ENCODE measurements at regions not wholly inside any gene's neighbourhood (a gene's known extent, or its start where the extent isn't known, plus 50 kb on each side); places are given as distances from the start of the nearest gene placed in this dataset.
"Not testable (repeated sequence)": the region's sequence is repeated elsewhere in the genome, so short reads cannot be mapped to it uniquely, and the experiment has no call there.

DNA sequence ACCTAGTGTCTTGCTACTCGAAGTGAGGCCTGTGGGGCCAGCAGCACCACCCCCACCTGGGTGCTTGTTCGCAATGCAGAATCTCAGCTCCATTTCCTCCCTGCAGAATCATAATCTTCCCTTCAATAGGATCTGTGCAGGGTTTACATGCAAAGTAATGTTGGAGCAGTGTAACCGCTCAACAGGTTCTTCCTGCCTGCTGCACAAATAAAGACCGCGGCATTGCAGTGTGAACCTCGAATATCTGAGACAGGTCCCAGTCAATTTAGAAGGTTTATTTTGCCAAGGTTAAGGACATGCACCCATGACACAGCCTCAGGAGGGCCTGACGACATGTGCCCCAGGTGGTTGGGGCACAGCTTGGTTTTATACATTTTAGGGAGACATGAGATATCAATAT is 119.2 kb downstream of the TLR5 start:
- no peak for DNase-seq (ENCODE audit: low read depth)

DNA sequence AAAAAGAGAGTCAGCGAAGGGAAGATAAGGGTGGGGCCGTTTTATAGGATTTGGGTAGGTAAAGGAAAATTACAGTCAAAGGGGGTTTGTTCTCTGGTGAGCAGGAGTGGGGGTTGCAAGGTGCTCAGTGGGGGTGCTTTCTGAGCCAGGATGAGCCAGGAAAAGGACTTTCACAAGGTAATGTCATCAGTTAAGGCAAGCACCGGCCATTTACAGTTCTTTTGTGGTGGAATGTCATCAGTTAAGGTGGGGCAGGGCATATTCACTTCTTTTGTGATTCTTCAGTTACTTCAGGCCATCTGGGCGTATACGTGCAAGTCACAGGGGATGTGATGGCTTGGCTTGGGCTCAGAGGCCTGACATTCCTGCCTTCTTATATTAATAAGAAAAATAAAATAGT is 118.6 kb downstream of the TLR5 start:
- DNase-seq (ENCODE audit: low read depth) = not testable (repeated sequence)

DNA sequence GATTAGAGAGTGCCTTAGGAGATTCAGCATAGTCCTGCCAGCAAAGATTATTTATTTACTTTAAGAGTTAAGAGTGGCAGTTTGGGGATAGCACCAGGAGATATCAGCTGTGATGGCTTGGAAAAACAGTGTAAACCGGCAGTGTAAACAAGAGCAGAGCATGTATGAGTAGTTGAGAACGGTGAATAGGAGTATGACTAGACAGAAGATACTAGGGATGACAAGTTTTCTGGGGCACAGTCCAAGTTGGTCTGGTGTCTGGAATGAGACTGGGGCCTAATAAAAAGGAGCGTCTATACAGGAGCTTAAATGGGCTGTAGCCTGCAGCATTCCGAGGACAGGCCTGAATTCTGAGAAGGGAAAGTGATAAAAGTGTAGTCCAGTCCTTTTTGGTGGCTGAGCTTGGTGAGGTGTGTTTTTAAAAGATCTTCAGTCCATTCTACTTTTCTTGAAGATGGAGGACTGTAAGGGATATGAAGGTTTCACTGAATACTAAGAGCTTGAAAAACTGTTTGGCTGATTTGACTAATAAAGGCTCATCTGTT is 117.8 kb downstream of the TLR5 start:
- not testable (repeated sequence) for DNase-seq (ENCODE audit: low read depth)

DNA sequence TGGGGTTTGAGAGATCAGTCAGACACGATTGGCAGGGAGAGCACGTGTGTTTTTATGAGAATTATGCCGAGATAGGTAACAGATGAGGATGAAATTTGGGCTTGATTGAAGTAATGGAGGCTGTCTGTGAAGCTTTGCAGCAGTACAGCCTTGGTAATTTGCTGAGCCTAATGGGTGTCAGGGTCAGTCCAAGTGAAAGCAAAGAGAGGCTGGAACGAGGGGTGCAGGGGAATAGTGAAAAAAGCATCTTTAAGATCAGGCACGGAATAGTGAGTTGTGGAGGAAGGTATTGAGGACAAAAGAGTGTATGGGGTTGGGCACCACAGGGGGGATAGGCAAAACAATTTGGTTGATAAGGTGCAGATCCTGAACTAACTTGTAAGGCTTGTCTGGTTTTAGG is 116.4 kb downstream of the TLR5 start:
- DNase-seq (ENCODE audit: low read depth) = not testable (repeated sequence)

DNA sequence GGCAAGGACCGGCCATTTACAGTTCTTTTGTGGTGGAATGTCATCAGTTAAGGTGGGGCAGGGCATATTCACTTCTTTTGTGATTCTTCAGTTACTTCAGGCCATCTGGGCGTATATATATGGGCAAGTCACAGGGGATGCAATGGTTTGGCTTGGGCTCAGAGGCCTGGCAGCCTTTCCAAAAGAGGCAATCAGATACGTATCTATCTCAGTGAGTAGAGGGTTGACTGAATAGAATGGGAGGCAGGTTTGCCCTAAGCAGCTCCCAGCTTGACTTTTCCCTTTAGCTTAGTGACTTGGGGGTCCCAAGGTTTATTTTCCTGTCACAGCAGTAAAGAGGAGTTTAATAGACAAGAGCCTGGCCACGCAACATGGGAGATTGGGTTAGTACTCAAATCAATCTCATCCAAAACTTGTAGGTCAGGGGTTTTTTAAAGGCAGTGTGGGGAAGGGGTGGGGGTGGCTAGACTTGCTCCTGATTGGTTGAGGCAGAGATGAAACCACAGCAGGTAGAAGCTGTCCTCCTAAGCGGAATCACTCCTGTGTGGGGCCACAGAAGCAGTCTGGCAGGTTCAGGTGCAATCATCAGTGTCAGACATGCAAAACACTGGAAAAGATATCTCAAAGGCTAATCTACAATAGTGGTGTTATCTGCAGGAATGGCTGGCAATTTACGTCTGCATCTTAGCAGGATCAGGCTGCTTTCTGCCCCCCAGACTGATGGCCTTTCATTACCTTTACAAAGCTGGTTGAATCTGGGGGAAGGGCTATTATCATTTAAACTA is 112.9 kb downstream of the TLR5 start:
- DNase-seq (ENCODE audit: low read depth) = no peak

DNA sequence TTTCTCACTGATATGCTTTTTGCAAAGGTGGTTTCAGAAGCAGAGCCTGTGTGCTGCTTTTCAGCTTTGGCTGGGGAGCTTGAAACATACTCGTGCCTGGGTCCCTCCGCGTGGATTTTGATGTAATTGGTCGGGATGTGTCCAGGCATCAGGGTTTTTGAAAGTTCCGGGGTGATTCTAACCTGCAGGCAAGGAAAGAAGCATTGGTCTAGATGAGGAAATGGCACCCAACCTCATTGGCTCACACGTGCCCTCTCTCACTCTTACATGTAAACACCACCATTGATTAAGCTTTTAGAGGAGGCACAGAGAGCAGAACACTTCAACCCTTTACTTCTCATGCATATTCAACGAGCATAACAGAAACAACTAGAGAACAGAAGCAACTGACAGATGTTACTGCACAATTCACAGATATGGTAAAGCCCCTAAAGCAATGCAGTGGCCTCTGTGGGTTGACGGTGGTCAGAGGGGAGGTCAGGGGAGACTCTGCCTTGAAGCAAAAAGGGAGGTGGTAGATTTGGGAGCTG is 112.1 kb downstream of the TLR5 start:
- no peak for DNase-seq (ENCODE audit: low read depth)

DNA sequence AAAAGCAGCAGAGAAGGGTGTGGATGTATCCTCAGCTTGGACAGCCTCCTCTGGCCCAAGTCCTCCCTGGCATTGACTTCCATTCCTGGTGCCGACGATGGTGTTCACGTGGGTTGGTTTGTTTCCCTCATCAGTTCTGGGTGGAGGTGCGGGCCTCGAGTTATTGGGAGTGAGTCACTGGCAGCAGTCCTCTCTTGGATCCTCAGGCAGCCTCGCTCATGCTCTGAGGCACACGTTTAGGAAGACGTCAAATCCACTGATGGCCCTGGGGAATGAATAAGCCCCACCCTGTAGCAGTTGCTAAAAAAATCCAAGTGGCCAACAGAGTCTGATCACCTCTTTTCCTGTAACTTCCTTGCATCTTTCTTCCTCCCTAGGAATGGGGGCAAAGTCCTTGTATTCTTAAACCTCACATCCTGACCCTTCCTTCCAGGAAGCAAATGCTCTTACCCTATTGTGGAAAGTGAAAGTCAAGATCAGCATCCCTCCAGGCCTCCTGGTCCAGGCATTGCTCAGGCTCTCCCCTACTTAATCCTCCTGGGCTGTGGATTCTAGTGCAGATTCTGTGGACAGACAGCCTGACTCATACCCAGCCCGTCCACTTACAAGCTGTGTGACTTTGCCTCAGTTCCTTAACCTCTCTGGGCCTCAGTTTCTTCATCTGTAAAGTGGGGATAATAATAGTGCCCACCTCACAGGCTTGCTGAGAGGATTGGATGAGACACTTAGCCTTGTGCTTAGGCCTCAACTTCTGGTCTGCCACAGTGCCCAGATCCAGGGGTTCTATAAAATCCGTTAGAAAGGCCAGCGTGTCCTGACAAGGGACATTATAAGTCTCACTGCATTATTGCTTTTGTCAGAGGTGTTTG is 111.1 kb downstream of the TLR5 start:
- no peak for DNase-seq (ENCODE audit: low read depth)

DNA sequence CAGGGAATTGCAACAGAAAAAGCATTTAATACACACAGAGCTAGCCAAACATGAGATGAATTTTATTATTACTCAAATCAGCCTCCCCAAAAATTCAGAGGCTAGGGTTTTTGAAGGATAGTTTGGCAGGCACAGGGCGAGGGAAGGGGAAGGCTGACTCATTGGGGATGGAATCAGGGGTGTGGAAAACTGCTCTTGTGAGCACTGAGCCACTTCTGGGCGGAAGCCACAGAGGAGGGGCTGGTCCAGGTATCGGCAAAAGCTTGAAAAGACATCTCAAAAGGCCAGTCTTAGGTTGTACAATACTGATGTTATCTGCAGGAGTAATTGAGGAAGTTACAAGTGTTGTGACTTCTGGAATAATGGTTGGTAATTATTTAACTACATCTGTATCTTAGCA is 109.4 kb downstream of the TLR5 start:
- DNase-seq (ENCODE audit: low read depth) = no peak

DNA sequence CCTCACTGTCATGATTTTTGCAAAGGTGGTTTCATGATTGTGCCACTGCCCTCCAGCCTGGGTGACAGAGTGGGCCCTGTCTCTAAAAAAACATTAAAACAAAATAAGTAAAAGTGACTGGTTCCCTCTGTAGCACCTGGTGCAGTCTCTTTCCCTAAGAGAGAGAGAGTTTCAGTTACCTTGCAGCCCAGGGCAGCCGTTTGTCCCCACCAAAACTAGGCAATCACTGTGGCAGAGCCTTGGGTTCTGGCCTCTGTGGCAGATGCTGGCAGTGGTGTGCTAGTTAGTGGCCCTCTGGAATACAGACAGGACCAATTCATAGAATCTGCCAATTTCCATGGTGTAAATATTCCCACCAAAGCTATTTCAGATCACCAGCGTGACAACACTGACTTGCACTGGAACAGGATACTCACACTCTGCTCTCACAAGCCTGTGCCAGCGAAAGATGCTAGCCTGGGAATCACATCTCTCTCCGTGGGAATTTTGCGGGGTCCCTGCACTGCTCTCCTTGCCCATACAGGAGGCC is 108.7 kb downstream of the TLR5 start:
- DNase-seq (ENCODE audit: low read depth) = no peak

DNA sequence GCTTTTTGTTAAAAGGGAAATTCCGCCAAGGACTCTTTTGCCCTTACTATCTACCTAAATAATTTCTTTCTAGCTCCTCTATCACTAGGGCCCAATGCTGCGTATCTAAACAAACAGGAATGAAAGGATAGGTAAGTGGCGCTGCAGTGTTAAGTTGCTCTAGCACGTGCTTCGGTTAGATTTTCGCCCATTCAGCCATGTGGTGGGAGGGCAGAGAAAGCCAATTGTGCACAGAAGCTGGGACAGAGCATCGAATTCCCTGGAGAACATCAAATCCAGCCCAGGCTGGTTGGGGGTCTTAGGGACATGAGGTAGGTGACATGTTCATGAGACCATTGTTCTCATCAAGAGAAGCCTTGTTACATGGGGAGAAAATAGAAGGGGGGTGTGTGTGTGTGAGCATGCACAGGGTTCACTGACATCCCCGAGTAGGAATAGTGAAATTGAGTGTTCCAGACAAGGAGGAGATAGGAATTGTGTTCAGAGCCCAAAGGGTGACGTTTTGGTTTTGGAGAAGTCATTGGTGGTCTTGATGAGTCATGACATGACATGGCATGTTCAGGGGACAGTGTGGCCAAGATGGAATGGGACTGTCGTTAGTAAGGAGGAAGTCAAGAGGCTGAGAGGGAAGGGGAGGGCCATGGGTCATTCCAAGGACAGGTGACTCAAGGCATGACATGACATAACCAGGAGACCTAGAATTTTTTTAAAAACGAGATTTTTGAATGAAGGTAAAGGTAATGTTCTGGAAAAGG is 107.1 kb downstream of the TLR5 start:
- no peak for DNase-seq (ENCODE audit: low read depth)

DNA sequence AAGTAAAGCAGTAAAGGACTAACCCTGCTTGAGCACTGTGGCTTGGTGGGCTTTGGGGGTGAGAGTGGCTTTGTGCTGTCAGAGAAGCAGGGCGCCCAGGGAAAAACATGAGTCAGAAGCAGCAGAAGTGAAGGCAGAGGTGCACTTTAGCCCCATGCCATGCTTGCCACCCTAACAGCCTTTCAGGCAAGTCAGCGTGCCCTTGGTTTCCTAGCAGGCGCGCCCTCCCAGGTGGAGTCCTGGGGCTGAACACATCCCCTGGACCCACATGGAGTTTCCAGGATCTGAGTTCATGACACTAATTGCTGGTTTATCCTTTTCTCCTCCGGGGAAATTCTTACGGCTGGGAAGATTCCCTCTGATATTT is 106.6 kb downstream of the TLR5 start:
- no peak for DNase-seq (ENCODE audit: low read depth)

DNA sequence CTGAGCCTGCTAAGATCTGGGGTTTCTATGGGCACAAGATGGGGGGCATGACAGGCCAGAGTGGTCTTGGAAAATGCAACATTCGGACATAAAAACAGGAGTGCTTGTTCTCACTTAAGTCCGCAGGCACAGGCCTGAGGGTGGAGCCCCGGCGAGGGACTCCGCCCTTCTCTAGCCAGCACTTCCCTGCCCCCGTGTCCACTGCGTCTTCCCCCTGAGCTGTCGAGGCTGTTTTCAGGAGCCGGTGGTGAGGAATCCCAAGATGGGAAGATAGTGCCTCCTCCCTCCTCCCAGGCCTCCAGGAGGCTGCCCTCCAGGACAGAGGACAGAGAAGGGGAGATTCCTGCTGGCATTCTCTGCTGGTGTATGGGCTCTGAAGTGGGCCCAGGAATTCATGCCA is 105.2 kb downstream of the TLR5 start:
- DNase-seq (ENCODE audit: low read depth) = no peak

DNA sequence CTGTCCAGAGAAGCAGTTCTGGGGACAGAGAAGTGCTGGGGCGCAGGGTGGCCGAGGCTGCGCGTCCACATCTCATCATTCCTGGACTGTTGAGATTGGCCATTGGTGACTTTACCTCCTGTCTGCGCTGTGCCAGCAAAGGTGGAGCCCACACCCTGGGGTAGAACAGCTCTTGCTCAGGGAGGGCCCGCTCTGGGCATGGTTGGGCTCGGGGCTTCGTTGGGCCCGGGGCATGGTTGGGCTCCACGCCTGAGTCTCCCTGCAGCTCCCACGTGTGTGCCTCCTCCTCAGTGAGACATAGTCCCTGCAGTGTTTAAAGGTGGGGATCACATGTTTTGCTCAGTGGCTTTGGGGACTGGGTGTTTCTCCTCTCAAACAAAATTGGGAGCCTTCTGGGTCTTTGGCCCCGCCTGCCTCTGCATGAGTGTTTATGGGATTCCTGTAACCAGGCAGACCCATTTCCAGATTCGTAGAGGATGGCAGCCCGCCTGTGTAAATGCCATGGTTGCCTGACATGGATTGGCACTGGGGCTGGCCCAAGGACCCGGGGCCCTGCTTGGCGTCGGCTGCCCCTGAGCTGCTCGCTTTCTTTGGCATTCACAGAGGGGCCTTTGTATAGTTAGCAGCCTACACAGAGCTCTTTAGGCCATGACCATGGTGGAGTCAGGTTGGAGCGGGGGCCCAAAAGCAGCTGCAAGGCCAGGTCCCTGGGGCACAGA is 104.6 kb downstream of the TLR5 start:
- no peak for DNase-seq (ENCODE audit: low read depth)

DNA sequence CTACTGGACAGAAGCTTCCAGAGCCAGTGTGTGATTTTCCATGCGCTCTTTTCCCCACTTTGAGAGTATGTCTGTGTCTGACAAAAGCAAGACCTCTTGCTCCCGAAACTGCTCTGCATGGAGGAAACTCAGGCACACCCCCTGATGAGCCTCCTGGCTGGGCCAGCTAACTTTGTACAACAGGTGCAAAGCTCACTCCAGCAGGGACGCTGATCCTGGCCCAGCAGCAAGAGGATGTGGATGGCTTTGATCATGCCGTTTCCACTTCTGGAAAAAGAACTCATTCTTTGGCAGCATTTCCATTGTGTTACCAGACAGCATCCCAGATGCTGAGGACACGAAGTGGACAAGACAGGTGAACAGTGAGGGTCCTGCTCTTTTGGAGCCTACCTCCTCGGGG is 103.1 kb downstream of the TLR5 start:
- no peak for DNase-seq (ENCODE audit: low read depth)

DNA sequence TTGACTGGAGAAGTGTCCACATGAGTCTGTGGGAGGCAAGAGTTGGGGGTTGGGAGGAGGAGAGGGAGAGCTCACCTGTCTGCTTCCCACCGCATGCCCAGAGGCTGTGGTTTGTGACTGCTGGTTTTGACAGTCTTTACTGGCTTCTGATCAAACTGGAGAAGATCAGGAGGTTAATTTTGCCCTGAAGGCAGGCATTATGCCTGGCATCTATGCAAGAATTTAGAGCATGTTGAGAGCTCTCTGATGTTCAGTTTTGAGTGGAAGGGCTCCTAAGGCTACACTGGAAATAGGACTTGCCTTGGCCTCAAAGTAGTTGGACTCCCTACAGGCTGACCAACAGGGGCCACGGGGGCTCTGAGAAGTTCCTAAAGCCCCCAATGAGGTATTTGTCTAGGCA is 101.6 kb downstream of the TLR5 start:
- DNase-seq (ENCODE audit: low read depth) = no peak

DNA sequence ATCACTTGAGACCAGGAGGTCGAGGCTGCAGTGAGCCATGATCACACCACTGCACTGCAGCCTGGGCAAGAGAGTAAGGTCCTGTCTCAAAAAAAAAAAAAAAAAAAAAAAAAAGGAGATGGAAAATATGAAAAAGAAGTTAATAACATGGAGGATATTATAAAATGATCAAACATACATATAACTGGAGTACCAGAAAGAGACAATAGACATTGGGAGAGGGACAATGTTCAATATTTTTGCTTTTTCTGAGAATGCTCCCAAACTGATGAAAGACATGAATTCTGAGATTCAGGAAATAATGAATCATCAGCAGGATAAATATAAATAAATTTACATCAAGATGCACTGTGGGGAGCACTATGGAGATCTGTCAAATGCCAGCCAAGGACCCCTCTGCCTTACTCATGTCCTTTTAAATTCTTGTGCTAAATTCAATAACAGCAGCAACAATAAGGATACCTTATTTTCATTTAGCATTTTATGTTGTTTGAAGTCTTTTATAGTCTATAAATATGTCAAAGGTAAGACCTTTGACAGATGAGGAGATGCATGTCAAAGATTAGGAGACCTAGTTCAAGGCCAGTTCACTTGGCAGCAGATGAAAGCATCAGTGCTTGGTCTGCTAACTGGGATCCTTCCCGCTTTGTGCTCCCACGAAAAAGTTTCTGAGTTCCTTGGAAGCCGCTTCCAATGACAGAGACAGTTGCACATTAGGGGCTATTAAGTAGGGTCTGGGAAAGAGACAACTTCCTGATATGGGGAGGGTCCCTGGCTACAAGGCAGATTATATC is 97.7 kb downstream of the TLR5 start:
- no peak for DNase-seq (ENCODE audit: low read depth)

DNA sequence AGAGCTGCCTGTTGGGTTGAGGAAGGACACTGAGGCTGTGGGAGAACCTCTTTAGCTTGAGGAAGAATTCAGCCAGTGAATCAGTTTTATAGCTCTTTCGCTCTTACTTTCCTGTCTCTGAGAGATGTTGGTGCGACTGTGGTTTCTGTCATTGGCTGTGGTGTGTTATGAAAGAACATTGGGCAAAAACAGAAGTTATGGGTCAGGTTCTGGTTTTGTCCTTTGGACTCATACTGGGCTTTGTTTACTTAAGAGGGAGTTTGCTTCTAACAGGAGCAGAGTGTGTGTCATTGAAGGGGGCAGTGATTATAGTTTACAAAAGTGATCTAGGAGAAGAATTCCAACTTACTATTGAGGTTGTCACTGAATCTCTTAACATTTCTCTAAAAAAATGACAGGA is 97.0 kb downstream of the TLR5 start:
- DNase-seq (ENCODE audit: low read depth) = no peak

DNA sequence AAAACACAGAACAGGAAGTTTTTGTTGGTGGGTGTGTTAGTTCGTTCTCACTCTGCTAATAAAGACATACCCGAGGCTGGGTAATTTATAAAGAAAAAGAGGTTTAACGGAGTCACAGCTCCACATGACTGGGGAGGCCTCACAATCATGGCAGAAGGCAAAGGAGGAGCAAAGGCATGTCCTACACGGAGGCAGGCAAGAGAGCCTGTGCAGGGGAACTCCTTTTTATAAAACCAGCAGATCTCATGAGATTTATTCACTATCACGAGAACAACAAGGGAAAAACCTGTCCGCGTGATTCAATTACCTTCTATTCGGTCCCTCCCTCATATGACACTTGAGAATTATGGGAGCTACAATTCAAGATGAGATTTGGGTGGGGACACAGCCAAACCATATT is 96.6 kb downstream of the TLR5 start:
- not testable (repeated sequence) for DNase-seq (ENCODE audit: low read depth)

DNA sequence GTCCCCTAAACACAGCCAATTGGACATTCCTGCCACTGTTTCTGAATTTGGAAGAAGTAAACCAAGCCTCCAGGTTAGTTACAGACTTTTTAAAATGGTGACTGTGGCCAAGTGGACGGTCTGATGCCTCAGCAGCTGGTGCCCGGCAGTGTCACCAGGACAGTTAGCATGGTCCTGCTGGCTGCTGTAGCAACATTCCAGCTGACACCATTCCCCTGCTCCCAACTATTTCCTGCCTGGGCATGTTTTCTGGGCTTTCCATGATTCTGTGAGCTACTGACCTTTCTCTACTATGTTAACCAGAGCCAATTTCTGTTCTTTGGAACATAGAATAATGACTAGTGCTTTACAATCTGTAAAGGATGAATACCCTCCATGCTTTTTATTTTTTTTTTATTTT is 95.0 kb downstream of the TLR5 start:
- no peak for DNase-seq (ENCODE audit: low read depth)

DNA sequence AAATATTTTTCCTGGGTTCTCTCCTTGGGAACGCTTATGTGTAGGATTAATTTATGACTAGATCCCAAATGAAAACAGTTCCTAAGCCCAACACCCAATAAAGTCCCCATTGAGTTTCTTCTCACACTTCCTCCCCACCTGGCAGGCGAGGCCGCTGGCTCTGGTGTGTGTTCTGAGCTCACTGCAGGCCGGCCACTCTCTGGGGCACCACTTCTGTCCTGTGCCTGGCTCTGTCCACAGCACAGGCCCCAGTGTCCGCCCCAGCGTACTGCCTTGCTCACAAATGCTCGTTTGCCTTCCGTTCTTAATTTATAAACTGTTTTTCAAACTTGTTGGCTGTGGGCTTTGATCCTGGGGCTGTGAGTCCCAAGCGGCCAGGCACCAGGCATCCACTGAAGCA is 90.6 kb downstream of the TLR5 start:
- DNase-seq (ENCODE audit: low read depth) = no peak

Measured in HS-27A (cell line).